Immature natural killer cell (primary cell): ENCODE measurements at regions not wholly inside any gene's neighbourhood (a gene's known extent, or its start where the extent isn't known, plus 50 kb on each side); places are given as distances from the start of the nearest gene placed in this dataset.
"Not testable (repeated sequence)": the region's sequence is repeated elsewhere in the genome, so short reads cannot be mapped to it uniquely, and the experiment has no call there.

Source experiments
- DNase-seq, 3 donors: peaks; one replicate each; pipeline ENCODE4 v3.0.0; 2022; ENCODE audit warnings: mixed read lengths in 1 of 3
- H3K27ac Mint-ChIP-seq, 6 donors: one replicate each; pipeline ENCODE4 v1.8.0; 2020; ENCODE audit warnings: mixed read lengths in 6 of 6, mild to moderate bottlenecking in 5 of 6, inconsistent platforms in 4 of 6, moderate library complexity in 3 of 6
- H3K27me3 Mint-ChIP-seq, 3 donors: one replicate each; pipeline ENCODE4 v1.8.0; 2020 to 2021; ENCODE audit warnings: low read depth in 3 of 3, mild to moderate bottlenecking in 3 of 3, mixed read lengths in 3 of 3, moderate library complexity in 3 of 3, inconsistent platforms in 1 of 3
- H3K36me3 Mint-ChIP-seq, 3 donors: one replicate each; pipeline ENCODE4 v1.8.0; 2020; ENCODE audit warnings: mixed read lengths in 3 of 3, inconsistent platforms in 2 of 3, mild to moderate bottlenecking in 2 of 3
- H3K4me1 Mint-ChIP-seq, 2 donors: one replicate each; pipeline ENCODE4 v1.8.0; 2020; ENCODE audit warnings: inconsistent platforms in 2 of 2, mild to moderate bottlenecking in 2 of 2, mixed read lengths in 2 of 2, moderate library complexity in 1 of 2
- H3K4me3 Mint-ChIP-seq, 5 donors: one replicate each; pipeline ENCODE4 v1.8.0; 2020; ENCODE audit warnings: mild to moderate bottlenecking in 5 of 5, mixed read lengths in 5 of 5, inconsistent platforms in 3 of 5, moderate library complexity in 3 of 5
- H3K9me3 Mint-ChIP-seq, 6 donors: one replicate each; pipeline ENCODE4 v1.8.0; 2020; ENCODE audit warnings: mild to moderate bottlenecking in 6 of 6, mixed read lengths in 6 of 6, inconsistent platforms in 4 of 6, moderate library complexity in 3 of 6

GRCh38 chr4:97081951-97082350 lies 1061.3 kb downstream of the STPG2 start:
- Mint-ChIP-seq H3K4me3 (no peak overlapping the region), H3K4me1 (no peaks in the 10 kb centered on the region), H3K36me3 (no peaks in the 10 kb centered on the region), H3K27me3 (no peaks in the 10 kb centered on the region), H3K9me3 (peaks cover 9 to 35% (median 17%) of the 10 kb centered on the region in 6 donors), H3K27ac (no peak overlapping the region)
- no peak for DNase-seq

- H3K27me3 Mint-ChIP-seq, H3K4me1 Mint-ChIP-seq, H3K27ac Mint-ChIP-seq, H3K4me3 Mint-ChIP-seq, DNase-seq, H3K36me3 Mint-ChIP-seq: not testable (repeated sequence)
- peaks cover 5 to 46% (median 11%) of the 10 kb centered on the region in 6 donors for H3K9me3 Mint-ChIP-seq
These were observed 1046.2 kb downstream of the STPG2 start for GRCh38 chr4:97097036-97097435.

- H3K36me3 Mint-ChIP-seq, H3K27me3 Mint-ChIP-seq, H3K27ac Mint-ChIP-seq, DNase-seq, H3K4me1 Mint-ChIP-seq, H3K4me3 Mint-ChIP-seq: not testable (repeated sequence)
- peaks cover 5 to 55% (median 10%) of the 10 kb centered on the region in 6 donors for H3K9me3 Mint-ChIP-seq
These were observed 1042.1 kb downstream of the STPG2 start for GRCh38 chr4:97101171-97101570.

- DNase-seq, result no peak
- Mint-ChIP-seq H3K36me3 (peaks cover 0 to 3% (median 0%) of the 10 kb centered on the region in 3 donors), H3K27me3 (no peaks in the 10 kb centered on the region), H3K9me3 (peaks cover 5 to 59% (median 10%) of the 10 kb centered on the region in 6 donors), H3K27ac (no peak overlapping the region), H3K4me3 (no peak overlapping the region), H3K4me1 (no peaks in the 10 kb centered on the region)
These were observed 1040.0 kb downstream of the STPG2 start for GRCh38 chr4:97103252-97103651.

GRCh38 chr4:97104006-97104405 lies 1039.3 kb downstream of the STPG2 start:
- Mint-ChIP-seq H3K4me3 (no peak overlapping the region), H3K4me1 (no peaks in the 10 kb centered on the region), H3K36me3 (peaks cover 0 to 3% (median 0%) of the 10 kb centered on the region in 3 donors), H3K27ac (no peak overlapping the region), H3K27me3 (peaks cover 0 to 3% (median 0%) of the 10 kb centered on the region in 3 donors), H3K9me3 (peaks cover 7 to 55% (median 15%) of the 10 kb centered on the region in 6 donors)
- DNase-seq, result no peak

- H3K4me1 Mint-ChIP-seq, result no peaks in the 10 kb centered on the region
- H3K27me3 Mint-ChIP-seq, result peaks cover 0 to 3% (median 0%) of the 10 kb centered on the region in 3 donors
- H3K27ac Mint-ChIP-seq, result no peak overlapping the region
- DNase-seq, result no peak
- H3K36me3 Mint-ChIP-seq, result peaks cover 0 to 3% (median 0%) of the 10 kb centered on the region in 3 donors
- no peak overlapping the region for H3K4me3 Mint-ChIP-seq
- peaks cover 7 to 50% (median 16%) of the 10 kb centered on the region in 6 donors for H3K9me3 Mint-ChIP-seq
These were observed 1038.6 kb downstream of the STPG2 start for GRCh38 chr4:97104666-97105065.

GRCh38 chr4:97105347-97106099 lies 1037.8 kb downstream of the STPG2 start:
- no peak overlapping the region for H3K27ac Mint-ChIP-seq
- H3K36me3 Mint-ChIP-seq, result peaks cover 0 to 3% (median 0%) of the 10 kb centered on the region in 3 donors
- peaks cover 0 to 3% (median 0%) of the 10 kb centered on the region in 3 donors for H3K27me3 Mint-ChIP-seq
- H3K9me3 Mint-ChIP-seq, result peaks cover 2 to 53% (median 17%) of the 10 kb centered on the region in 6 donors
- DNase-seq, result no peak
- no peak overlapping the region for H3K4me3 Mint-ChIP-seq
- no peaks in the 10 kb centered on the region for H3K4me1 Mint-ChIP-seq

GRCh38 chr4:97106161-97106560 lies 1037.1 kb downstream of the STPG2 start:
- no peak overlapping the region for H3K27ac Mint-ChIP-seq
- DNase-seq, result no peak
- peaks cover 0 to 3% (median 0%) of the 10 kb centered on the region in 3 donors for H3K36me3 Mint-ChIP-seq
- H3K9me3 Mint-ChIP-seq, result peaks cover 2 to 51% (median 18%) of the 10 kb centered on the region in 6 donors
- H3K4me1 Mint-ChIP-seq, result no peaks in the 10 kb centered on the region
- peaks cover 0 to 3% (median 0%) of the 10 kb centered on the region in 3 donors for H3K27me3 Mint-ChIP-seq
- H3K4me3 Mint-ChIP-seq, result no peak overlapping the region

GRCh38 chr4:97110506-97110905 lies 1032.8 kb downstream of the STPG2 start:
- Mint-ChIP-seq H3K9me3 (peaks cover 2 to 30% (median 12%) of the 10 kb centered on the region in 6 donors), H3K4me1 (no peaks in the 10 kb centered on the region), H3K27me3 (peaks cover 0 to 3% (median 0%) of the 10 kb centered on the region in 3 donors), H3K27ac (no peak overlapping the region), H3K36me3 (no peaks in the 10 kb centered on the region), H3K4me3 (no peak overlapping the region)
- DNase-seq, result no peak

- H3K4me1 Mint-ChIP-seq, result no peaks in the 10 kb centered on the region
- H3K27ac Mint-ChIP-seq, result no peak overlapping the region
- H3K9me3 Mint-ChIP-seq, result peaks cover 0 to 29% (median 16%) of the 10 kb centered on the region in 6 donors
- peaks cover 0 to 2% (median 0%) of the 10 kb centered on the region in 3 donors for H3K27me3 Mint-ChIP-seq
- H3K4me3 Mint-ChIP-seq, result no peak overlapping the region
- no peak for DNase-seq
- no peaks in the 10 kb centered on the region for H3K36me3 Mint-ChIP-seq
These were observed 1026.8 kb downstream of the STPG2 start for GRCh38 chr4:97116511-97116910.

- Mint-ChIP-seq H3K27ac (no peak overlapping the region), H3K27me3 (peaks cover 0 to 2% (median 0%) of the 10 kb centered on the region in 3 donors), H3K4me3 (no peak overlapping the region), H3K36me3 (no peaks in the 10 kb centered on the region), H3K4me1 (no peaks in the 10 kb centered on the region), H3K9me3 (peaks cover 0 to 48% (median 23%) of the 10 kb centered on the region in 6 donors)
- DNase-seq, result no peak
These were observed 1021.8 kb downstream of the STPG2 start for GRCh38 chr4:97121493-97121892.

GRCh38 chr4:97123573-97123972 lies 1019.7 kb downstream of the STPG2 start:
- no peak overlapping the region for H3K4me3 Mint-ChIP-seq
- H3K9me3 Mint-ChIP-seq, result peaks cover 7 to 47% (median 19%) of the 10 kb centered on the region in 6 donors
- peaks cover 1 to 2% (median 2%) of the 10 kb centered on the region in 3 donors for H3K27me3 Mint-ChIP-seq
- DNase-seq, result no peak
- H3K27ac Mint-ChIP-seq, result no peak overlapping the region
- no peaks in the 10 kb centered on the region for H3K36me3 Mint-ChIP-seq
- H3K4me1 Mint-ChIP-seq, result no peaks in the 10 kb centered on the region

GRCh38 chr4:97132435-97132834 lies 1010.8 kb downstream of the STPG2 start:
- no peaks in the 10 kb centered on the region for H3K4me1 Mint-ChIP-seq
- H3K36me3 Mint-ChIP-seq, result peaks cover 0 to 5% (median 0%) of the 10 kb centered on the region in 3 donors
- H3K27ac Mint-ChIP-seq, result no peak overlapping the region
- no peak overlapping the region for H3K4me3 Mint-ChIP-seq
- no peak for DNase-seq
- peaks cover 0 to 5% (median under 1%) of the 10 kb centered on the region in 3 donors for H3K27me3 Mint-ChIP-seq
- H3K9me3 Mint-ChIP-seq, result peaks cover 4 to 31% (median 16%) of the 10 kb centered on the region in 6 donors

GRCh38 chr4:97134456-97134855 lies 1008.8 kb downstream of the STPG2 start:
- no peak overlapping the region for H3K4me3 Mint-ChIP-seq
- H3K27me3 Mint-ChIP-seq, result peaks cover 0 to 5% (median 0%) of the 10 kb centered on the region in 3 donors
- peaks cover 5 to 42% (median 24%) of the 10 kb centered on the region in 6 donors for H3K9me3 Mint-ChIP-seq
- no peaks in the 10 kb centered on the region for H3K4me1 Mint-ChIP-seq
- no peak overlapping the region for H3K27ac Mint-ChIP-seq
- peaks cover 0 to 7% (median 5%) of the 10 kb centered on the region in 3 donors for H3K36me3 Mint-ChIP-seq
- no peak for DNase-seq
